ENCODE measurements at regions not wholly inside any gene's neighbourhood (a gene's known extent, or its start where the extent isn't known, plus 50 kb on each side); places are given as distances from the start of the nearest gene placed in this dataset.

GRCh38 chr2:39938035-39938835, 159.2 kb upstream of the THUMPD2 start:
- peak overlapping the region; percentile 91 for H2BK20ac ChIP-seq (ENCODE audit: low read depth, low read length)
- H3K27ac ChIP-seq (ENCODE audit: insufficient read depth, low read length) = peak overlapping the region; percentile 97
- peak overlapping the region; percentile 98 for H3K4ac ChIP-seq (ENCODE audit: low read depth, low read length)
- H3K23ac ChIP-seq (ENCODE audit: low read depth, low read length) = peak overlapping the region; percentile 55
- peak; percentile 97 for DNase-seq
- in situ Hi-C loops (cut with MboI; ENCODE audit: low sequenced_read_pairs) = no loop called here
- H3K56ac ChIP-seq (ENCODE audit: extremely low read depth, insufficient read depth, low read length) = peak overlapping the region; percentile 92
- peak overlapping the region; percentile 62 for H2AFZ ChIP-seq (replicated peaks; ENCODE audit: low read length, poor library complexity)
- no peak overlapping the region; the same call in 1 of the 2 replicates for H3K4me2 ChIP-seq (ENCODE audit: low read depth, low read length)
- H3K4me1 ChIP-seq (ENCODE audit: control insufficient read depth, insufficient read depth, low read length) = peaks cover 10% of the 10 kb centered on the region
- peak overlapping the region; percentile 66 for H3K14ac ChIP-seq (replicated peaks; ENCODE audit: low read depth, low read length)
- H2BK5ac ChIP-seq (ENCODE audit: low read depth, low read length, poor library complexity, severe bottlenecking) = peak overlapping the region; percentile 100
- peaks cover 8% of the 10 kb centered on the region; the same call in 1 of the 2 replicates for H3K9me3 ChIP-seq (ENCODE audit: control insufficient read depth, insufficient read depth, low read length)
- dilution Hi-C loops (cut with HindIII; ENCODE audit: low sequenced_read_pairs, unreplicated experiment) = no loop called here
- POLR2A ChIA-PET (ENCODE audit: unreplicated experiment) = interaction anchor here (0.5 to 0.6 kb wide), 2 partner anchors 83 to 155 kb away, joined by 3 to 4 read pairs; no protein-coding TSS in a partner anchor
- H4K91ac ChIP-seq (ENCODE audit: insufficient read depth, low read depth, low read length) = peak overlapping the region; percentile 98
- H3K4me3 ChIP-seq (ENCODE audit: insufficient read depth, low read depth, low read length) = no peak overlapping the region
- CTCF ChIA-PET = no interaction called here
- BruUV-seq (replicated peaks) = no TSS peak
- WGBS, 2 experiments (ENCODE audit: extremely low coverage in 2 of 2, insufficient read length in 1 of 2) = no CpG with 5 or more reads among the region's 4 CpGs
- H2AK9ac ChIP-seq (replicated peaks; ENCODE audit: low read depth, low read length, poor library complexity) = peak overlapping the region; percentile 89
- peaks cover 7% of the 10 kb centered on the region for H3K9me1 ChIP-seq (ENCODE audit: insufficient read depth, low read length)
- peak overlapping the region; percentile 65 for H3K9ac ChIP-seq (ENCODE audit: low read depth, low read length)
- peak overlapping the region; percentile 90 to 92 for H4K8ac ChIP-seq (ENCODE audit: low read depth in 2 of 2, low read length in 2 of 2)
- peak overlapping the region; percentile 97 for H2AK5ac ChIP-seq (ENCODE audit: low read depth, low read length)
- no peaks in the 10 kb centered on the region for H3K27me3 ChIP-seq (ENCODE audit: control insufficient read depth, insufficient read depth, low read length)
- no peaks in the 10 kb centered on the region for H4K20me1 ChIP-seq (ENCODE audit: insufficient read depth, low read length)
- H2BK120ac ChIP-seq (ENCODE audit: low read depth, low read length) = peak overlapping the region; percentile 99
- H3K36me3 ChIP-seq (ENCODE audit: control insufficient read depth, insufficient read depth, low read length) = no peaks in the 10 kb centered on the region
- peak; percentile 95 for ATAC-seq (ENCODE audit: low read depth)
- H2BK15ac ChIP-seq (ENCODE audit: low read depth, low read length) = peak overlapping the region; percentile 100
- peak overlapping the region; percentile 100 for H3K18ac ChIP-seq (ENCODE audit: low read depth, low read length)
- intact Hi-C loops (cut with micrococcal nuclease) = loop anchor here (5.0 kb wide), 1 partner anchor 94 kb away; no protein-coding TSS in a partner anchor
- H4K5ac ChIP-seq (ENCODE audit: low read depth, low read length) = peak overlapping the region; percentile 100
- H3K79me1 ChIP-seq (ENCODE audit: low read depth in 1 of 2, low read length in 2 of 2) = no peaks in the 10 kb centered on the region
- TF ChIP-seq CTCF (conservative IDR thresholded peaks at IDR 0.05; ENCODE audit: low read depth, low read length) (no peak), NFE2L2 (IDR thresholded peaks at IDR 0.05; ENCODE audit: low read depth, low read length) (peak; percentile 46; the same call in 1 of the 2 replicates), BHLHE40 (IDR thresholded peaks at IDR 0.05; ENCODE audit: low read depth, low read length) (no peak; the same call in 1 of the 2 replicates), RFX5 (IDR thresholded peaks at IDR 0.05; ENCODE audit: low read depth, low read length) (no peak), RAD21 (IDR thresholded peaks at IDR 0.05; ENCODE audit: low read length) (0 out of 2 replicates have a peak, but pooled peaks have one; percentile 10), MAFK (IDR thresholded peaks at IDR 0.05; ENCODE audit: low read depth, low read length) (peak; percentile 77), FOS (IDR thresholded peaks at IDR 0.05; ENCODE audit: low read depth, low read length) (0 out of 2 replicates have a peak, but pooled peaks have one; percentile 29)
